ENCODE measurements at regions not wholly inside any gene's neighbourhood (a gene's known extent, or its start where the extent isn't known, plus 50 kb on each side); places are given as distances from the start of the nearest gene placed in this dataset.
"Not testable (repeated sequence)": the region's sequence is repeated elsewhere in the genome, so short reads cannot be mapped to it uniquely, and the experiment has no call there.

GRCh38 chr9:82776508-82776907, 286.4 kb downstream of the RASEF start:
- Histone ChIP-seq H3K9me3 (no peaks in the 10 kb centered on the region), H3K36me3 (ENCODE audit: low read depth) (no peaks in the 10 kb centered on the region), H3K4me3 (no peak overlapping the region), H3K4me1 (ENCODE audit: low read depth) (no peaks in the 10 kb centered on the region)
- ATAC-seq (peak; percentile 25), DNase-seq (no peak)
- intact Hi-C loops (cut with DNase I, micrococcal nuclease): no loop called here
- no peak for TF ChIP-seq CTCF (IDR thresholded peaks at IDR 0.05)

GRCh38 chr9:82777366-82777765, 285.6 kb downstream of the RASEF start:
- intact Hi-C loops (cut with DNase I, micrococcal nuclease): no loop called here
- Histone ChIP-seq H3K4me1 (ENCODE audit: low read depth) (peaks cover 3% of the 10 kb centered on the region), H3K36me3 (ENCODE audit: low read depth) (no peaks in the 10 kb centered on the region), H3K4me3 (no peak overlapping the region), H3K9me3 (no peaks in the 10 kb centered on the region)
- no peak for ATAC-seq
- DNase-seq: no peak
- TF ChIP-seq CTCF (IDR thresholded peaks at IDR 0.05): no peak

GRCh38 chr9:82778923-82779322, 284.0 kb downstream of the RASEF start:
- not testable (repeated sequence) for DNase-seq; H3K4me1 ChIP-seq (ENCODE audit: low read depth); ATAC-seq

GRCh38 chr9:82780017-82780416, 282.9 kb downstream of the RASEF start:
- Histone ChIP-seq H3K36me3 (ENCODE audit: low read depth) (no peaks in the 10 kb centered on the region), H3K4me3 (no peak overlapping the region), H3K4me1 (ENCODE audit: low read depth) (peaks cover 3% of the 10 kb centered on the region), H3K9me3 (no peaks in the 10 kb centered on the region)
- TF ChIP-seq CTCF (IDR thresholded peaks at IDR 0.05): no peak
- DNase-seq (no peak), ATAC-seq (no peak)
- intact Hi-C loops (cut with DNase I, micrococcal nuclease): no loop called here

More at GRCh38 chr9:82778923-82779322, 284.0 kb downstream of the RASEF start:
- H3K9me3 ChIP-seq; intact Hi-C loops (cut with DNase I, micrococcal nuclease); H3K4me3 ChIP-seq; H3K36me3 ChIP-seq (ENCODE audit: low read depth): not testable (repeated sequence)

- ATAC-seq (peak; percentile 35), DNase-seq (no peak)
- intact Hi-C loops (cut with DNase I, micrococcal nuclease): no loop called here
- H3K4me1 ChIP-seq (ENCODE audit: low read depth): peaks cover 3% of the 10 kb centered on the region
- H3K9me3 ChIP-seq: no peaks in the 10 kb centered on the region
- H3K36me3 ChIP-seq (ENCODE audit: low read depth): no peaks in the 10 kb centered on the region
- no peak for TF ChIP-seq CTCF (IDR thresholded peaks at IDR 0.05)
- H3K4me3 ChIP-seq: no peak overlapping the region
Measured at GRCh38 chr9:82781921-82782392, 281.0 kb downstream of the RASEF start.

- DNase-seq (peak in 1 of 3 donors; percentile 45), ATAC-seq (peak; percentile 94)
- Histone ChIP-seq H3K36me3 (ENCODE audit: low read depth) (no peaks in the 10 kb centered on the region), H3K4me1 (ENCODE audit: low read depth) (peaks cover 3% of the 10 kb centered on the region), H3K4me3 (no peak overlapping the region), H3K9me3 (no peaks in the 10 kb centered on the region)
- TF ChIP-seq CTCF (IDR thresholded peaks at IDR 0.05): no peak
- intact Hi-C loops (cut with DNase I, micrococcal nuclease): no loop called here
Measured at GRCh38 chr9:82783045-82783444, 279.9 kb downstream of the RASEF start.
